NT2/D1 (cell line): ENCODE measurements at regions not wholly inside any gene's neighbourhood (a gene's known extent, or its start where the extent isn't known, plus 50 kb on each side); places are given as distances from the start of the nearest gene placed in this dataset.

Experiments
- SUZ12 ChIP-seq: IDR thresholded peaks from 2 replicates; pipeline ENCODE4 v1.6.1; 2011; ENCODE audit not compliant: insufficient read length, insufficient read depth; ENCODE audit errors: extremely low read depth
- YY1 ChIP-seq: IDR thresholded peaks from 2 replicates; pipeline ENCODE4 v1.6.1; 2011; ENCODE audit not compliant: insufficient read length, insufficient read depth
- ZNF274 ChIP-seq: IDR thresholded peaks from 2 replicates; pipeline ENCODE4 v1.6.1; 2011; ENCODE audit warnings: mild to moderate bottlenecking, low read depth, low read length

GRCh38 chr13:50594276-50595051 is 249.0 kb downstream of the DLEU7 start:
- TF ChIP-seq ZNF274 (no peak), YY1 (no peak), SUZ12 (no peak)
